CD14-positive monocyte (primary cell): ENCODE measurements at regions not wholly inside any gene's neighbourhood (a gene's known extent, or its start where the extent isn't known, plus 50 kb on each side); places are given as distances from the start of the nearest gene placed in this dataset.

ENCODE experiments used
- DNase-seq, 3 donors: peaks; one replicate each; pipeline ENCODE4 v3.0.0-alpha.2; 2011 to 2022
- H2AFZ ChIP-seq: 2 replicates; pipeline ENCODE4 v1.6.0; 2012; ENCODE audit warnings: mild to moderate bottlenecking, low read depth, low read length, inconsistent platforms; ENCODE audit not compliant: insufficient read depth, poor library complexity, severe bottlenecking
- H3K27ac ChIP-seq, 2 donors: 1 replicate in 1 of 2; 2 replicates in 1 of 2; pipeline ENCODE4 v1.5.1; 2012 to 2013; ENCODE audit warnings: low read length in 2 of 2, control low read depth in 1 of 2, inconsistent platforms in 1 of 2, low read depth in 1 of 2, mild to moderate bottlenecking in 1 of 2
- H3K27me3 ChIP-seq, 2 donors: one replicate each; pipeline versions ENCODE4 v1.6.0 to v1.6.1; 2011 to 2013; ENCODE audit warnings: low read length in 2 of 2; ENCODE audit not compliant: control insufficient read depth in 2 of 2, insufficient read depth in 2 of 2
- H3K36me3 ChIP-seq, 2 donors: replicated peaks in 1 of 2; 1 replicate in 1 of 2; 2 replicates in 1 of 2; pipeline versions ENCODE4 v1.5.1 to v1.6.1; 2012 to 2013; ENCODE audit warnings: low read length in 2 of 2, control low read depth in 1 of 2, inconsistent platforms in 1 of 2, mild to moderate bottlenecking in 1 of 2; ENCODE audit not compliant: insufficient read depth in 2 of 2, control insufficient read depth in 1 of 2
- H3K4me1 ChIP-seq, 2 donors: 1 replicate in 1 of 2; 2 replicates in 1 of 2; pipeline versions ENCODE4 v1.5.1 to v1.6.1; 2012 to 2013; ENCODE audit warnings: low read length in 2 of 2, control low read depth in 1 of 2, inconsistent platforms in 1 of 2, mild to moderate bottlenecking in 1 of 2, moderate library complexity in 1 of 2; ENCODE audit not compliant: insufficient read depth in 2 of 2, control insufficient read depth in 1 of 2
- H3K4me2 ChIP-seq: replicated peaks from 2 replicates; pipeline ENCODE3; 2012; ENCODE audit warnings: low read length, moderate library complexity, mild to moderate bottlenecking; ENCODE audit not compliant: poor library complexity, severe bottlenecking; ENCODE audit errors: extremely low read depth
- H3K4me3 ChIP-seq, 3 experiments: fragments of 200-600 bp in 1 of 3; sonication (generic) in 1 of 3; replicated peaks in 1 of 3; 1 replicate in 2 of 3; 2 replicates in 1 of 3; pipeline ENCODE4 v1.5.1; 2011 to 2013; ENCODE audit warnings: low read length in 3 of 3, mild to moderate bottlenecking in 3 of 3, control low read depth in 2 of 3, low read depth in 2 of 3, inconsistent platforms in 1 of 3, moderate library complexity in 1 of 3
- H3K79me2 ChIP-seq: 2 replicates; pipeline ENCODE4 v1.6.0; 2012; ENCODE audit warnings: mild to moderate bottlenecking, control low read depth, inconsistent platforms, low read length, moderate library complexity; ENCODE audit not compliant: insufficient read depth
- H3K9ac ChIP-seq: 2 replicates; pipeline ENCODE4 v1.6.0; 2017; ENCODE audit warnings: low read length, mild to moderate bottlenecking; ENCODE audit not compliant: insufficient read depth, poor library complexity, severe bottlenecking
- H3K9me3 ChIP-seq, 2 donors: replicated peaks in 1 of 2; 1 replicate in 1 of 2; 2 replicates in 1 of 2; pipeline versions ENCODE4 v1.5.1 to v1.6.1; 2012 to 2013; ENCODE audit warnings: low read length in 2 of 2, control low read depth in 1 of 2; ENCODE audit not compliant: control insufficient read depth in 1 of 2, insufficient read depth in 1 of 2
- H4K20me1 ChIP-seq: 2 replicates; pipeline ENCODE4 v1.6.0; 2012; ENCODE audit warnings: mild to moderate bottlenecking, low read length, control low read depth, moderate library complexity; ENCODE audit not compliant: insufficient read depth
- H3K27ac Mint-ChIP-seq, 7 donors: one replicate each; pipeline ENCODE4 v1.8.0; 2020; ENCODE audit warnings: mild to moderate bottlenecking in 7 of 7, mixed read lengths in 7 of 7, moderate library complexity in 6 of 7, inconsistent platforms in 2 of 7
- H3K27me3 Mint-ChIP-seq, 3 donors: one replicate each; pipeline ENCODE4 v1.8.0; 2021 to 2022; ENCODE audit warnings: low read depth in 3 of 3, mild to moderate bottlenecking in 3 of 3, mixed read lengths in 3 of 3, moderate library complexity in 3 of 3, inconsistent platforms in 1 of 3
- H3K36me3 Mint-ChIP-seq, 2 donors: one replicate each; pipeline ENCODE4 v1.8.0; 2020; ENCODE audit warnings: mixed read lengths in 2 of 2, inconsistent platforms in 1 of 2, mild to moderate bottlenecking in 1 of 2
- H3K4me1 Mint-ChIP-seq: one replicate; pipeline ENCODE4 v1.8.0; 2020; ENCODE audit warnings: mild to moderate bottlenecking, mixed read lengths
- H3K4me3 Mint-ChIP-seq, 2 donors: one replicate each; pipeline ENCODE4 v1.8.0; 2020; ENCODE audit warnings: mild to moderate bottlenecking in 2 of 2, mixed read lengths in 2 of 2, moderate library complexity in 1 of 2
- H3K9me3 Mint-ChIP-seq, 7 donors: one replicate each; pipeline ENCODE4 v1.8.0; 2020 to 2022; ENCODE audit warnings: mixed read lengths in 7 of 7, mild to moderate bottlenecking in 6 of 7, moderate library complexity in 6 of 7, inconsistent platforms in 2 of 7
- WGBS: methylation state at CpG from one replicate; pipeline ENCODE4 v1.1.5; 2013; ENCODE audit warnings: missing lambda C conversion rate; ENCODE audit not compliant: insufficient coverage; 5-methylcytosine and 5-hydroxymethylcytosine counted together
- intact Hi-C, 2 donors: fragments of 100-400 bp; cut with micrococcal nuclease; formaldehyde crosslinking; loops; one replicate each; pipeline versions ENCODE4 v1.15.0 to v1.15.1; 2023
- TF ChIP-seq, protein P1 (sequence below): fragments of 200-600 bp; IDR thresholded peaks from one replicate; pipeline ENCODE4 v1.8.0; 2022; ENCODE audit warnings: antibody characterized with exemption, mild to moderate bottlenecking

DNA sequence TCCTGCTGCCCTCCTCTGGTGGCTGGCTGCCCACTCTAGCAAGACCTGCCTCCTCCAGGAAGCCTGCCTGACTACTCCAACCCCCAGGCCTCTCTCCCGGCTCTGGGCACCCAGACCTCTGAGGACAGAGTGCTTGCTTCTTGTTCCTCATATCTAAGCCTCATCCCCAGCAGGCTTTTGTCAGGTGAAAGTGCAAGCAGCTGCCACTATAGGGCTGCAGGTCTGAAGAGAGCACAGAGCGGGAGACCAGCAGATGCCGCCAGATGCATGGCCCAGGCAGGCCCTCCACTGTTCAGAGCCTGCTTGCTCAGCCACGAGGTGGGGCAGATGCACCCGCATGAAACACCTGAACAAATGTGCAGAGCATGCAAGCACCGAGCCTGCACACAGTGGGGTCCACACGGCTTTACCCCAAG, 73.0 kb downstream of the SERPINA3 start:
- H3K27ac ChIP-seq, result no peak overlapping the region
- H3K36me3 Mint-ChIP-seq, result no peaks in the 10 kb centered on the region
- no peaks in the 10 kb centered on the region for H3K79me2 ChIP-seq
- DNase-seq, result no peak
- peaks cover 9 to 28% (median 14%) of the 10 kb centered on the region in 3 donors for H3K27me3 Mint-ChIP-seq
- H2AFZ ChIP-seq, result no peak overlapping the region
- peaks cover 7% of the 10 kb centered on the region for H3K4me1 Mint-ChIP-seq
- H3K4me3 ChIP-seq, result no peak overlapping the region
- no peak overlapping the region for H3K4me2 ChIP-seq
- peaks cover 0 to 9% of the 10 kb centered on the region in 2 donors for H3K27me3 ChIP-seq
- peaks cover 0 to 7% of the 10 kb centered on the region in 2 donors for H3K4me1 ChIP-seq
- intact Hi-C loops, result no loop called here
- no peaks in the 10 kb centered on the region for H4K20me1 ChIP-seq
- H3K4me3 Mint-ChIP-seq, result no peak overlapping the region
- no peak overlapping the region for H3K9ac ChIP-seq
- no peaks in the 10 kb centered on the region for H3K9me3 ChIP-seq
- H3K36me3 ChIP-seq, result no peaks in the 10 kb centered on the region
- peaks cover 0 to 2% (median 0%) of the 10 kb centered on the region in 7 donors for H3K9me3 Mint-ChIP-seq
- TF ChIP-seq, protein P1, sequence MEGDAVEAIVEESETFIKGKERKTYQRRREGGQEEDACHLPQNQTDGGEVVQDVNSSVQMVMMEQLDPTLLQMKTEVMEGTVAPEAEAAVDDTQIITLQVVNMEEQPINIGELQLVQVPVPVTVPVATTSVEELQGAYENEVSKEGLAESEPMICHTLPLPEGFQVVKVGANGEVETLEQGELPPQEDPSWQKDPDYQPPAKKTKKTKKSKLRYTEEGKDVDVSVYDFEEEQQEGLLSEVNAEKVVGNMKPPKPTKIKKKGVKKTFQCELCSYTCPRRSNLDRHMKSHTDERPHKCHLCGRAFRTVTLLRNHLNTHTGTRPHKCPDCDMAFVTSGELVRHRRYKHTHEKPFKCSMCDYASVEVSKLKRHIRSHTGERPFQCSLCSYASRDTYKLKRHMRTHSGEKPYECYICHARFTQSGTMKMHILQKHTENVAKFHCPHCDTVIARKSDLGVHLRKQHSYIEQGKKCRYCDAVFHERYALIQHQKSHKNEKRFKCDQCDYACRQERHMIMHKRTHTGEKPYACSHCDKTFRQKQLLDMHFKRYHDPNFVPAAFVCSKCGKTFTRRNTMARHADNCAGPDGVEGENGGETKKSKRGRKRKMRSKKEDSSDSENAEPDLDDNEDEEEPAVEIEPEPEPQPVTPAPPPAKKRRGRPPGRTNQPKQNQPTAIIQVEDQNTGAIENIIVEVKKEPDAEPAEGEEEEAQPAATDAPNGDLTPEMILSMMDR, result no peak
- WGBS, result 85% methylated on average over 7 of the region's 7 CpGs
- no peak overlapping the region for H3K27ac Mint-ChIP-seq

DNA sequence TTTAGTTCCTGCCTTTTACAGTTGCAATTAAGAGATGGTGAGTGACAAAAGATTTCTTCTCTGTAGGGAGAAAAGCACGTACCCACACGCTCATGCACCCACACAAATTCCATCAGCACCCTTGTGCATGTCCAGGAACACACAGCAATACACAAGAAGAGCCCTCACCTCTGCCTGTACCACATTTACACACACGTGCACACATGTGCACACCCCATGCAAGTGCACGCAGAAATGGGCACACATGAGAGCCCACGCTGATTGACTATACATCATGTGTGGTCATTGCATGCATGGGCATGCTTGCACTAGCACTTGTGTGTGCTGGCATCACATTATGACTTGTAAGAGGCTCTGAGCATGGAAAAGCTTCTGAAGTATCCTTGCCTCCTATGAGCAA, 70.5 kb downstream of the SERPINA3 start:
- no peak for DNase-seq
- Histone ChIP-seq H3K27me3 (no peaks in the 10 kb centered on the region), H3K9me3 (no peaks in the 10 kb centered on the region), H2AFZ (no peak overlapping the region), H3K27ac (no peak overlapping the region), H3K9ac (no peak overlapping the region), H3K4me2 (no peak overlapping the region), H3K4me3 (no peak overlapping the region), H4K20me1 (no peaks in the 10 kb centered on the region), H3K79me2 (no peaks in the 10 kb centered on the region), H3K36me3 (no peaks in the 10 kb centered on the region), H3K4me1 (no peaks in the 10 kb centered on the region)
- Mint-ChIP-seq H3K9me3 (peaks cover 0 to 2% (median 0%) of the 10 kb centered on the region in 7 donors), H3K27ac (no peak overlapping the region), H3K36me3 (no peaks in the 10 kb centered on the region), H3K27me3 (peaks cover 0 to 9% (median 1%) of the 10 kb centered on the region in 3 donors), H3K4me3 (no peak overlapping the region), H3K4me1 (no peaks in the 10 kb centered on the region)
- TF ChIP-seq, protein P1, result no peak
- intact Hi-C loops, result no loop called here
- WGBS, result 100% methylated on average over 3 of the region's 5 CpGs
